Transverse colon (tissue), 4 donors: ENCODE measurements at regions not wholly inside any gene's neighbourhood (a gene's known extent, or its start where the extent isn't known, plus 50 kb on each side); places are given as distances from the start of the nearest gene placed in this dataset.

ENCODE experiments used
- DNase-seq: peaks from one replicate; pipeline ENCODE4 v3.0.0-alpha.2; 2019
- H3K27ac ChIP-seq, 4 donors: fragments of 200-600 bp; sonication (generic); 2 replicates each; pipeline ENCODE4 v1.5.1; 2016 to 2018; ENCODE audit warnings: inconsistent platforms in 4 of 4
- H3K27me3 ChIP-seq: fragments of 200-600 bp; sonication (generic); 2 replicates; pipeline ENCODE4 v1.5.1; 2017; ENCODE audit warnings: inconsistent platforms
- H3K36me3 ChIP-seq, 4 donors: fragments of 200-600 bp; sonication (generic); 2 replicates each; pipeline ENCODE4 v1.5.1; 2017 to 2019; ENCODE audit warnings: inconsistent platforms in 4 of 4
- H3K4me1 ChIP-seq, 4 donors: fragments of 200-600 bp; sonication (generic); 2 replicates each; pipeline ENCODE4 v1.5.1; 2017 to 2020; ENCODE audit warnings: inconsistent platforms in 4 of 4
- H3K4me3 ChIP-seq, 4 donors: fragments of 200-600 bp; sonication (generic); 1 replicate in 1 of 4; 2 replicates in 3 of 4; pipeline versions ENCODE4 v1.5.1 to v1.6.1; 2017 to 2019; ENCODE audit warnings: inconsistent platforms in 4 of 4
- H3K9me3 ChIP-seq, 2 donors: fragments of 200-600 bp; sonication (generic); 2 replicates each; pipeline ENCODE4 v1.5.1; 2017 to 2019; ENCODE audit warnings: inconsistent platforms in 2 of 2
- CTCF ChIP-seq, 5 experiments: fragments of 200-600 bp in 3 of 5; fragments of 450-650 bp in 2 of 5; sonication (generic) in 3 of 5; IDR thresholded peaks; 1 replicate in 2 of 5; 2 replicates in 3 of 5; pipeline ENCODE4 v1.5.1; 2016 to 2017; ENCODE audit warnings: antibody characterized with exemption in 5 of 5, inconsistent platforms in 3 of 5, mild to moderate bottlenecking in 2 of 5, moderate library complexity in 1 of 5
- EP300 ChIP-seq: sonication (generic); formaldehyde crosslinking; IDR thresholded peaks from one replicate; pipeline ENCODE4 v1.6.1; 2017; ENCODE audit warnings: antibody characterized with exemption, low read depth
- POLR2A ChIP-seq: fragments of 450-650 bp; IDR thresholded peaks from one replicate; pipeline ENCODE4 v1.6.1; 2016; ENCODE audit warnings: antibody characterized with exemption, mild to moderate bottlenecking, moderate library complexity
- POLR2AphosphoS5 ChIP-seq, 3 donors: sonication (generic); formaldehyde crosslinking; IDR thresholded peaks; one replicate each; pipeline ENCODE4 v1.6.1; 2016; ENCODE audit warnings: antibody characterized with exemption in 3 of 3
- WGBS, 2 donors: methylation state at CpG; one replicate each; pipeline ENCODE4 v1.1.5; 2018; ENCODE audit warnings: low coverage in 1 of 2; 5-methylcytosine and 5-hydroxymethylcytosine counted together
- in situ Hi-C, 4 donors: fragments of 200-750 bp; cut with MboI; loops; one replicate each; pipeline versions ENCODE4 v1.15.0 to v1.15.1; 2017; ENCODE audit warnings: low sequenced_read_pairs in 3 of 4, low pct_ligation_motif_present in 1 of 4, low pct_unique_long_range_greater_than_20kb in 1 of 4
- intact Hi-C: fragments of 100-400 bp; cut with DNase I; formaldehyde crosslinking; loops from one replicate; pipeline ENCODE4 v1.15.1; 2023; ENCODE audit warnings: low total_unique reads

- WGBS, 2 donors: 57 to 87% methylated on average over 1 of the region's 1 CpG
Observed at GRCh38 chr4:95651891-95652290, 103.1 kb upstream of the UNC5C start.

GRCh38 chr4:95644417-95644816 lies 95.6 kb upstream of the UNC5C start:
- in situ Hi-C loops (no loop called here), intact Hi-C loops (no loop called here)
- no peaks in the 10 kb centered on the region for H3K4me1 ChIP-seq
- no peak for TF ChIP-seq POLR2A
- DNase-seq: no peak
- H3K9me3 ChIP-seq: no peaks in the 10 kb centered on the region
- no peak overlapping the region for H3K27ac ChIP-seq
- H3K4me3 ChIP-seq: no peak overlapping the region
- no peaks in the 10 kb centered on the region for H3K27me3 ChIP-seq
- H3K36me3 ChIP-seq: no peaks in the 10 kb centered on the region

More at GRCh38 chr4:95651891-95652290, 103.1 kb upstream of the UNC5C start:
- no peak for DNase-seq
- no peaks in the 10 kb centered on the region for H3K27me3 ChIP-seq
- H3K4me3 ChIP-seq: no peak overlapping the region
- in situ Hi-C loops: no loop called here
- intact Hi-C loops: no loop called here
- H3K36me3 ChIP-seq: no peaks in the 10 kb centered on the region
- H3K9me3 ChIP-seq: peaks cover 0 to 12% of the 10 kb centered on the region in 2 donors
- H3K4me1 ChIP-seq: no peaks in the 10 kb centered on the region
- TF ChIP-seq EP300 (no peak), CTCF (IDR thresholded peaks at IDR 0.05) (no peak), POLR2A (no peak), POLR2AphosphoS5 (IDR thresholded peaks at IDR 0.05) (no peak)
- no peak overlapping the region for H3K27ac ChIP-seq

GRCh38 chr4:95643627-95644026 lies 94.9 kb upstream of the UNC5C start:
- no peak overlapping the region for H3K4me3 ChIP-seq
- no peaks in the 10 kb centered on the region for H3K4me1 ChIP-seq
- H3K9me3 ChIP-seq: no peaks in the 10 kb centered on the region
- WGBS, 2 donors: 35 to 40% methylated on average over 1 of the region's 1 CpG
- DNase-seq: no peak
- no peaks in the 10 kb centered on the region for H3K36me3 ChIP-seq
- H3K27me3 ChIP-seq: no peaks in the 10 kb centered on the region
- TF ChIP-seq POLR2AphosphoS5 (IDR thresholded peaks at IDR 0.05): no peak
- no peak for TF ChIP-seq CTCF (IDR thresholded peaks at IDR 0.05)
- no peak for TF ChIP-seq POLR2A
- TF ChIP-seq EP300: no peak
- no peak overlapping the region for H3K27ac ChIP-seq
- in situ Hi-C loops (no loop called here), intact Hi-C loops (no loop called here)

GRCh38 chr4:95641571-95641970 lies 92.8 kb upstream of the UNC5C start:
- WGBS, 2 donors: 83 to 90% methylated on average over 2 to 7 of the region's 7 CpGs
- TF ChIP-seq POLR2AphosphoS5 (IDR thresholded peaks at IDR 0.05) (no peak), POLR2A (no peak), CTCF (IDR thresholded peaks at IDR 0.05) (no peak)
- no peaks in the 10 kb centered on the region for H3K36me3 ChIP-seq
- intact Hi-C loops (no loop called here), in situ Hi-C loops (no loop called here)
- H3K9me3 ChIP-seq: no peaks in the 10 kb centered on the region
- H3K4me1 ChIP-seq: no peaks in the 10 kb centered on the region
- H3K4me3 ChIP-seq: no peak overlapping the region
- no peak for DNase-seq
- no peaks in the 10 kb centered on the region for H3K27me3 ChIP-seq
- no peak overlapping the region for H3K27ac ChIP-seq

- H3K27ac ChIP-seq: no peak overlapping the region
- in situ Hi-C loops: no loop called here
- DNase-seq: no peak
Observed at GRCh38 chr4:95640311-95640710, 91.5 kb upstream of the UNC5C start.

More at GRCh38 chr4:95640311-95640710, 91.5 kb upstream of the UNC5C start:
- H3K9me3 ChIP-seq: no peaks in the 10 kb centered on the region
- no peak overlapping the region for H3K4me3 ChIP-seq
- 63 to 74% methylated on average over 2 to 3 of the region's 3 CpGs for WGBS, 2 donors
- no peaks in the 10 kb centered on the region for H3K36me3 ChIP-seq
- no peaks in the 10 kb centered on the region for H3K4me1 ChIP-seq
- intact Hi-C loops: no loop called here
- no peak for TF ChIP-seq POLR2A
- TF ChIP-seq CTCF (IDR thresholded peaks at IDR 0.05): no peak
- no peak for TF ChIP-seq POLR2AphosphoS5 (IDR thresholded peaks at IDR 0.05)
- no peak for TF ChIP-seq EP300
- no peaks in the 10 kb centered on the region for H3K27me3 ChIP-seq
